Neutrophil (primary cell): ENCODE measurements at regions not wholly inside any gene's neighbourhood (a gene's known extent, or its start where the extent isn't known, plus 50 kb on each side); places are given as distances from the start of the nearest gene placed in this dataset.
"Not testable (repeated sequence)": the region's sequence is repeated elsewhere in the genome, so short reads cannot be mapped to it uniquely, and the experiment has no call there.

ENCODE experiments used
- H3K27ac ChIP-seq: fragments of 200-600 bp; sonication (generic); 2 replicates; pipeline ENCODE4 v1.5.1; 2016; ENCODE audit warnings: mild to moderate bottlenecking, moderate library complexity
- H3K27me3 ChIP-seq: fragments of 200-600 bp; sonication (generic); 2 replicates; pipeline ENCODE4 v1.6.0; 2016; ENCODE audit warnings: mild to moderate bottlenecking
- H3K36me3 ChIP-seq: fragments of 200-600 bp; sonication (generic); 2 replicates; pipeline ENCODE4 v1.5.1; 2017
- H3K4me1 ChIP-seq, 2 experiments: fragments of 200-600 bp in 1 of 2; sonication (generic) in 1 of 2; 1 replicate in 1 of 2; 2 replicates in 1 of 2; pipeline versions ENCODE4 v1.5.1 to v1.6.1; 2013 to 2016; ENCODE audit warnings: low read depth in 1 of 2, low read length in 1 of 2, mild to moderate bottlenecking in 1 of 2, moderate library complexity in 1 of 2; ENCODE audit not compliant: control insufficient read depth in 1 of 2, insufficient read depth in 1 of 2
- H3K4me3 ChIP-seq, 2 experiments: fragments of 200-600 bp in 1 of 2; sonication (generic) in 1 of 2; 1 replicate in 1 of 2; 2 replicates in 1 of 2; pipeline ENCODE4 v1.5.1; 2013 to 2016; ENCODE audit warnings: low read depth in 1 of 2, low read length in 1 of 2, mild to moderate bottlenecking in 1 of 2, moderate library complexity in 1 of 2
- H3K9me3 ChIP-seq: fragments of 200-600 bp; sonication (generic); 2 replicates; pipeline ENCODE4 v1.5.1; 2016
- TF ChIP-seq, protein P1 (sequence below): fragments of 200-600 bp; sonication (generic); IDR thresholded peaks from 2 replicates; pipeline ENCODE4 v1.5.1; 2016; ENCODE audit warnings: antibody characterized with exemption

DNA sequence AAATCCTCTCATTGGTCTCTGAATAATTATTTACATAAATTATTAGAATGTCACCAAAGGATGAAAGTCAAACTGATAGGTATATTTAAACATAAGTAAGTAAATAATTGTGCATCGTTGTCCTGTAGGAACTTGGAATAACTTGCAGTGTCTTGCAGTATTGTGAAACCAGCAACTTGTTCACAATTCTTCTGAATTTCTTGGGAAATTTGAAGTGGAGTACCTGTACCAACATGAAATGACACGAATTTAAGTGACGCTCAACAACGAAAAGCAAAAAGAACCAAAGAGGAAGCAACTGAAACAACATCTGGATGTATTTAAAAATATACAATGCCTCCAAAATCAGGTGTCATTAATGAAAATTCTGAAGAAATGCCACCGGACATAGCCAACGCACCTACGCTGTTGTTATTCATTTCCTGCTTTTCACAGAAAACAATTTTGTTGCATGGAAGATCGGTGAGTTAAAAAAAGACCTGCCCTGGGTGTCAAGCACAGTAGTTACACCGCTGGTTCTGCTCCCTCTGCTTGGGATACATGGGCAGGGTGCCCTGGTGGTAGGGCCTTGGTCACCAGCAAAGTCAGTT is 112.5 kb downstream of the RPLP1 start:
- TF ChIP-seq, protein P1, sequence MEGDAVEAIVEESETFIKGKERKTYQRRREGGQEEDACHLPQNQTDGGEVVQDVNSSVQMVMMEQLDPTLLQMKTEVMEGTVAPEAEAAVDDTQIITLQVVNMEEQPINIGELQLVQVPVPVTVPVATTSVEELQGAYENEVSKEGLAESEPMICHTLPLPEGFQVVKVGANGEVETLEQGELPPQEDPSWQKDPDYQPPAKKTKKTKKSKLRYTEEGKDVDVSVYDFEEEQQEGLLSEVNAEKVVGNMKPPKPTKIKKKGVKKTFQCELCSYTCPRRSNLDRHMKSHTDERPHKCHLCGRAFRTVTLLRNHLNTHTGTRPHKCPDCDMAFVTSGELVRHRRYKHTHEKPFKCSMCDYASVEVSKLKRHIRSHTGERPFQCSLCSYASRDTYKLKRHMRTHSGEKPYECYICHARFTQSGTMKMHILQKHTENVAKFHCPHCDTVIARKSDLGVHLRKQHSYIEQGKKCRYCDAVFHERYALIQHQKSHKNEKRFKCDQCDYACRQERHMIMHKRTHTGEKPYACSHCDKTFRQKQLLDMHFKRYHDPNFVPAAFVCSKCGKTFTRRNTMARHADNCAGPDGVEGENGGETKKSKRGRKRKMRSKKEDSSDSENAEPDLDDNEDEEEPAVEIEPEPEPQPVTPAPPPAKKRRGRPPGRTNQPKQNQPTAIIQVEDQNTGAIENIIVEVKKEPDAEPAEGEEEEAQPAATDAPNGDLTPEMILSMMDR, result no peak

DNA sequence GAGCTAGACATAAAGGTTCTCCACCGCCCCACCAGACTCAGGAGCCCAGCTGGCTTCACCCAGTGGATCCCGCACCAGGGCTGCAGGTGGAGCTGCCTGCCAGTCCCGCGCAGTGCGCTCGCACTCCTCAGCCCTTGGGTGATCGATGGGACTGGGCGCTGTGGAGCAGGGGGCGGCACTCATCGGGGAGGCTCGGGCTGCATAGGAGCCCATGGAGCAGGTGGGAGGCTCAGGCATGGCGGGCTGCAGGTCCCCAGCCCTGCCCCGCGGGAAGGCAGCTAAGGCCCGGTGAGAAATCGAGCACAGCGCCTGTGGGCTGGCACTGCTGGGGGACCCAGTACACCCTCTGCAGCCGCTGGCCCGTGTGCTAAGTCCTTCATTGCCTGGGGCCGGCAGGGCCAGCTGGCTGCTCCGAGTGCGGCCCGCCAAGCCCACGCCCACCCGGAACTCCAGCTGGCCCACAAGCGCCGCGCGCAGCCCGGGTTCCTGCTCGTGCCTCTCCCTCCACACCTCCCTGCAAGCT is 114.7 kb downstream of the RPLP1 start:
- H3K27ac ChIP-seq, H3K36me3 ChIP-seq, H3K27me3 ChIP-seq, H3K9me3 ChIP-seq, H3K4me1 ChIP-seq, H3K4me3 ChIP-seq: not testable (repeated sequence)

More for the DNA sequence above, 112.5 kb downstream of the RPLP1 start:
- no peaks in the 10 kb centered on the region for H3K36me3 ChIP-seq
- no peak overlapping the region for H3K27ac ChIP-seq
- no peaks in the 10 kb centered on the region for H3K9me3 ChIP-seq
- H3K27me3 ChIP-seq, result peaks cover 9% of the 10 kb centered on the region
- no peaks in the 10 kb centered on the region for H3K4me1 ChIP-seq
- no peak overlapping the region for H3K4me3 ChIP-seq

DNA sequence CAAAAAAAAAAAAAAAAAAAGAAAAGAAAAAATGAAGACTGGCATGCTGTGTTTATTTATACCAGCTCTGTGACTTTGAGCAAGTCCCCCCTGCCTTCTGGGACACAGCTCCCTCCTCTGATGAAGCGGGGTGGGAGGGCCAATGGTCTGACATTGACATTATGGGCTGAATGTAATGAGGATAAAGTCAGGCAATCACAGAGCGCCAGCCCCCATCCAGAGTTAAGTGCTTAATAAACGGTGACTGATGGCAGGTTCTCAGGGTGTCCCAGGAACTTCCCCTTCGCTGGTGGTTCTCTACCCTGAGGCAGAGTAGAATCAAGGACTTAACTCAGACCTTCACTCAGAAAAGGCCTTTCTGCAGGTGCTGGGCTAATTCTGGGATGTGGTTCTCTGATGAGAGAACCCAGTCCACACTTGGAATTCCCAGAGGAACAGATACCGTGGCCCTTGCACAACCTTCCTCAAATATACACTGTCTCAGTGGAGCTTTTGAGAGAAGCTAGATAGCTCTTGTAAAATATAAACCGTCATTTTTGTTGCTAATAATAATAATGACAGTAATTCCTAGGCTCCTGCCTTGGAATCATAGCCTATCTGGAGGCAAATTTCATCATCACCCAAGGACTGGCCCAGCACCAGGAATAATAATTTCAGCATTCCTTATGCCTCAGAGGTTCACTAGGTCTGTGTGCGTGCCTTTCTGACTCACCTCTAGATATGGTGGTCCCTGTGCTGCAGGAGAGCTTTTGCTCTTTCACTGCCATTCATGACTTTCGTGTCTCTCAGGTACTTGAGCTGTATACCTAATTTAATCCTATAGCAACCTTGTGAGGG is 115.8 kb downstream of the RPLP1 start:
- peaks cover 9% of the 10 kb centered on the region for H3K27me3 ChIP-seq
- no peak overlapping the region for H3K27ac ChIP-seq
- no peak overlapping the region for H3K4me3 ChIP-seq
- H3K4me1 ChIP-seq, result no peaks in the 10 kb centered on the region
- no peaks in the 10 kb centered on the region for H3K9me3 ChIP-seq
- TF ChIP-seq, protein P1, result no peak
- H3K36me3 ChIP-seq, result no peaks in the 10 kb centered on the region

DNA sequence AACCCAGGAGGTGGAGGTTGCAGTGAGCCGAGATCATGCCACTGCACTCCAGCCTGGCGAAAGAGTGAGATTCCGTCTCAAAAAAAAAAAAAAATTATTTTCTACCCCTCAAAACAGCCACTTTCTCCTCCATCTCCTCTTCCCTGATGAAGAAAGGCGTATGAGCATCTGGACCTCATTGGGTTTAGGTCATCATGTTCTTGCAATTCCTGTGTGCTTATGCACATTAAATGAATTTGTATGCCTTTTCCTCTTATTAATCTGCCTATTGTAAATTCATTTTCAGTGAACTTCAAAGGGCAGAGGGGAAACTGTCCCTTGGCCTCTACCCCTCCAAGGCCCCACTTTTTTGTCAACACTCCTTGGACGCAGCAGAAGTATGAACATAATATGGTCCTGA is 117.8 kb downstream of the RPLP1 start:
- TF ChIP-seq, protein P1, result no peak
- no peaks in the 10 kb centered on the region for H3K9me3 ChIP-seq
- H3K4me1 ChIP-seq, result peaks cover 0 to 4% of the 10 kb centered on the region in 2 experiments
- H3K27ac ChIP-seq, result no peak overlapping the region
- H3K36me3 ChIP-seq, result no peaks in the 10 kb centered on the region
- no peak overlapping the region for H3K4me3 ChIP-seq
- peaks cover 9% of the 10 kb centered on the region for H3K27me3 ChIP-seq

DNA sequence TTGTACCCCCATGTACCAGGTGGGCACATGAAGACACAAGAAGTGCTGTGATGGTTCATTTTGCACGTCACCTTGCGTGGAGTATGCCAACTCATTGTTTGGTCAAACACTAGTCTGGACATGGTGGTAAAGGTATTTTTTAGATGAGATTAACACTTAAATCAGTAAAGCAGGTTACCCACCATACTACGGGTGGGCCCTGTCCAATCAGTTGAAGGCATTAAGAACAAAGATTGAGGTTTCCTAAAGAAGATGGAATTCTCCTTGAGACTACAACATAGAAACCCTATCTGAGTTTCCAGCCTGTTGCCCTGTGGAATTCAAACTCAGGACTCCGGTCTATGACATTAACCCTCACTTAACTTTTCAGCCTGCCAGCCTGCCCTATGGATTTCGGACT is 118.4 kb downstream of the RPLP1 start:
- TF ChIP-seq, protein P1, result no peak
- Histone ChIP-seq H3K27me3 (peaks cover 9% of the 10 kb centered on the region), H3K27ac (no peak overlapping the region), H3K9me3 (no peaks in the 10 kb centered on the region), H3K4me3 (no peak overlapping the region), H3K4me1 (peaks cover 2 to 8% of the 10 kb centered on the region in 2 experiments), H3K36me3 (no peaks in the 10 kb centered on the region)

DNA sequence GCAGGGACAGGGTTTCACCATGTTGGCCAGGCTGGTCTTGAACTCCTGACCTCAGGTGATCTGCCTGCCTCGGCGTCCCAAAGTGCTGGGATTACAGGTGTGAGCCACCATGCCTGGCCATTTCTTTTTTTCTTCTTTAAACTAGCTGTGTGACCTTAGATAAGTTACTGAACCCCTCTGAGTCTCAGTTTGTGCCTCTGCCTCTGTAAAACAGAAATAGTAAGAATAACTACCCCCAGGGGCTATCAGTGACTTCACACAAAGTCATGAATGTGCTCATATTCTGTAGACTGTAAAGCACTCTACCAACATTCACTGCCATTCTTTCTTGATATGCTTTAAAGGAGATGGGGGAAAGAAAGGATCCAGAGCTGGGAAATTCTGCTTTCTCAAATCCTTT is 120.7 kb downstream of the RPLP1 start:
- not testable (repeated sequence) for H3K4me3 ChIP-seq, H3K27me3 ChIP-seq, H3K9me3 ChIP-seq, H3K27ac ChIP-seq, H3K36me3 ChIP-seq
- H3K4me1 ChIP-seq, result peaks cover 11 to 17% of the 10 kb centered on the region in 2 experiments
